NCI-H1092 (cell line): ENCODE measurements at regions not wholly inside any gene's neighbourhood (a gene's known extent, or its start where the extent isn't known, plus 50 kb on each side); places are given as distances from the start of the nearest gene placed in this dataset.

ENCODE experiments used
- DNase-seq: peaks from one replicate; lab custom pipeline; 2025; lab: John Stamatoyannopoulos, UW

DNA sequence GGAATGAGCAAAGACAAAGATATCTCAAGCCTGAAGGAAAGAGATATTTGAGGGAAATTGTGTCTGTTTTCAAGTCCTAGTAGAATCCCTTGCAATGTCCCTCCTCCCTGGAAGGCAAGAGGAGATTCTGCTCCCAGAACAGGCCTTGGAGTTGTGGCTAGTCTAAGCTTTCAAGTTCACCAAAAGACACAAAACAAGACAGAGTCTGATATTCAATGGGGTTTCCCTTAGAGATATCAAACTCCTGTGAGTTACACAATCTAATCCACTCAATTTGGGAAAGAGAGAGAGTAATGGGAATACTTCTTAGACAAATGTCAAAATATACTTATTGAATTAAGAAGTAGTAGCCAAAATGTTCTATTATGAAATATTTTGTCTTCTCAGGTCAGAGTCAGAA, 162.8 kb upstream of the ADAMTS5 start:
- no peak for DNase-seq

DNA sequence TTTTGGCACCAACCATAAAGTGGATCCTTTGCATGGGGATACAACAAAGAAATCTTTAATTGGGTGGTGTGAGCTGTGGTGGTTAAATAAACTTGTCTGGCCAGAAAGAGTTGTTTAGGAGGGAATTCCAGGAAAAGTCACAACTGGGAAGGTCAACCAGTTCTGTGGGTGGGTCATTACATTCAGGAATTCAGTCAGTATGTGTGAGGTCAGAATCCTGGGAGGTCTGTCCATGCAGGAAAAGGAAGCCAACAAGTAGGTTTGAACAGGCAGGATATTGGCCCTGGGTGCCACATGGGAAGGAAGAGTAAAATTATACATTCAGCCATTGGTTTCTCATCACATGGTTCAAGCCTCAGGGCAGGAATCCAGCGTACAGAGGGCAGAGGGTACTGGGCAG, 162.3 kb upstream of the ADAMTS5 start:
- DNase-seq: no peak

GRCh38 chr21:27126140-27126539, 159.3 kb upstream of the ADAMTS5 start:
- no peak for DNase-seq

GRCh38 chr21:27122686-27123085, 155.8 kb upstream of the ADAMTS5 start:
- DNase-seq: no peak

DNA sequence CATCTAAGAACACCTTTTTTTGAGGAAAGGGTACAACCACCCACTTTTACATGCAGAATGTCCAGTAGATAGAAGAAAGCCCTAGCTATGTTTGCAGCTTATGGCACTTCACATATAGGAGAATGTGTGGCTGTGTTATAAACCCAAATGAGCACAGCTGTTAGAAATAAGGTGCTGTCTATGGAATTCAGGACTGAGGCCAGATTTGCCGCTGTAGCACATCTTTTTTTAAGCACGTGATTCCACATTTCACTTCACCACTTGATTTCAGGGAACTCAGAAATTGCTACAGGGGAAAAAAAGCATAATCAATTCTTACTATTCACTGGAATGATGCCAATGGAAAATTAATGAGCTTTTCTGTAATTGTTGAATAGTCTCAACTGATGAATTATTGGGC, 147.2 kb upstream of the ADAMTS5 start:
- no peak for DNase-seq

GRCh38 chr21:27112186-27112585, 145.3 kb upstream of the ADAMTS5 start:
- DNase-seq: no peak

DNA sequence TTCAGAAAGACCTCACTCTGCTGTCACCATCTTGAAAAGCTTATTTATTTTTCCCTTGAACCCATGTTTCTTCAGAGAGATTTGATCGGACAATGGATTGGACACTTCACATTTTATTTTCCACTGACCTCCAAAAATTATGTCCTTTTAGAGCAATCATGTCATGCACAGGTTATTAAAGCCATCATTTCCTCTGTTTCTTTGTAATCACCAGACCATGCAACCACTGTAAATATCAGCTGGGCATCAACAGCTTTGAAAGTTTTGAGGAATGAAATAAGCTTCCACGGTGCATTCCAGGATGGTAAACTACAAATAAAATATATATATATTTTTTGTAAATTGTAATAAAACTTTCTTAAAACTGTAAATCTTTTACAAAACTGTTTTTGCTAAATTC, 144.1 kb upstream of the ADAMTS5 start:
- no peak for DNase-seq

DNA sequence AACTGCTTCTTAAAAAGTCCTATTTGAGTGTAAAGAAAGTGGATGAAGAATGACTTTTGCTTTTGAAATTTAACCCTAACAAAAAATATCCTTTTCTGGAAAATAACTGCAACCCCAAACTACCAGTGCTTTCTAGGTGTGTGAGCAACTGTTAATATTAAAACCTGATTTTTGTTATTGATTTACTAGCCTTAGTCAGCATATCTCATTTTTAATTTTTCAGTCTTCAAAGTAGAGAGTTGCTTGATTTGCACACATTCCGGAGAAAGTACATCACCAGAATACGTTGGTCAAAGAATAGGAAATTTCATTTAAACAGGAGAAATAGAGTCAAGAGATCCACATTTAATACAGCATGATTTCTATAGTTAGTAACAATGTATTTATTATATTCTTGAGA, 141.8 kb upstream of the ADAMTS5 start:
- no peak for DNase-seq

DNA sequence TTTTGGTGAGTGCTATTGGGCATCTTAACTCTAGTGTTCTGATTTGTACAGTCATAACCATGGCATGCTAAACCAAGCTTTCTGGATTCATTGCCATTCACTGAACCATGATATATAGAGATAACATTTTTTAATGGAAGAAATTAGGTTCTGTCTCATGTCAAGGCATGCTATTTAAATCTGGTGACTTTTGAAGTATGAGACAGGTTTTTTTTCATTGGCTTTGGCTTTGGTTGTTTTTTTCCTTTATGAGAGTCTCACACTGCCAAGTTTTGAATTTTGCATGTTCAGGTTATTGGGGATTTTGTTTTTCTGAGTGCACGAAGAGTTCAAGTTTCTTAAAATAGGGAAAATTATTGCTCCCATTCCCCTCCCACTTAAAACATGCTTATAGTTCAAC, 141.3 kb upstream of the ADAMTS5 start:
- no peak for DNase-seq

DNA sequence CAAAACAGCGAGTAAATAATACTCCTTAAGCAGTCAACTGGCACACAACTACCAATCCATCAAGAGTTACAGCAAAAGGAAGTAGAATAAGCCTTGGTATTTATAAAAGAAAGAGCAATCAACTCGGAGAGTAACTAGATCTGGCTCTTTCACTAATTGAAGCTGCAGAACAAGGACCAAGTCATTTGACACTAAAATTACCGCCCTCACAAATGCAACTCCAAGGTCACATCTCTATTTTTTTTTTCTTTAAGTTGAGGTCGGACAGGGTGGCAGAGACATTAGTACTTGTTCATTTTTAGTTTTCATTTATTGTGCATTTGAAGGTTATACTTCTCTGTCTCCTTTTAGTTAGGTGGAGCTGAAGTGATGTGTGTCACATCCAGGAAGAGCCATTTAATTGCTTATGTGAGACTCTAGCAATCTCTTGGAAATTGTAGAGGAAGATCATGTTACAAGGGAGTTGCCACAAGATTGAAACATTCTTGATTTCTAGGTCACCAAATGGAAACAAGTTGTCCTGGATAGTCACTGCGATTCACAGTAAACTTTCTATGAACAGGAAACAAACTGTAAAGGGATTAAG, 138.1 kb upstream of the ADAMTS5 start:
- no peak for DNase-seq

DNA sequence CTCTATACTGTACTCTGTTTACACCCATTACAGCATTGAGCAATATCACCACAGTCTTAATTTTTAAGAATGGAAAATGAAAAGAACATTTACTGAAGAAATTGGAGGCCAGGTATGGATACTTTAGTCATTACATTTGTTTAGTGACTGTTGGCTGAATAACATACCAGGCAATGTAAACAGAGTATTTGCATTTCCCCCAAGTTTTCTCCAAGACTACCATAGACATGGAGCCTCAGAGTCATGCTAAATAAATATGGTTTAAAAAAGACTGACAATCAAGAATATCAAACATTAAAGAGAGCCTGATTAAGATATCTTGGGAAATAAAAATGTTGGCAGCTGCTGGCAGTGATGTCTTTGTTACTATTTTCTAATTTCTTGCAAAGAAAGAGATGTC, 136.9 kb upstream of the ADAMTS5 start:
- no peak for DNase-seq

GRCh38 chr21:27101523-27101922, 134.6 kb upstream of the ADAMTS5 start:
- DNase-seq: no peak

- no peak for DNase-seq
Measured at GRCh38 chr21:27094184-27094948, 127.5 kb upstream of the ADAMTS5 start.

DNA sequence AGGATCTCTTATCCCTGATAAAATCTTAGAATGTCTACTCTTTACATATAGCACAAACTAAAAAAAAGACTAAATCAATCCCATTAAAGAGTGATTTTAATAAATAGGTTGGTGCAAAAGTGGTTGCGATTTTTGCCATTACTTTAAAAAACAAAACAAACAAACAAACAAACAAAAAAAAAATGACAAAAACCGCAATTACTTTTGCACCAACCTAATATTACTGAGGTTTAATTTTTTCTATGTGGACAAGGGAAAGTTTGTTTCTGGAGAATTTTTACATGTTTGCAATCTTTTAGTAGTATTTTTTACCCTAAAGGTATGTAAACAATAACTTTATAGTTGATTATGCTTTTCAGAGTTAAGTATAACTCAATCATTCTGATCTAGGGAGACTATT, 119.7 kb upstream of the ADAMTS5 start:
- no peak for DNase-seq

GRCh38 chr21:27086186-27086585, 119.3 kb upstream of the ADAMTS5 start:
- DNase-seq: no peak

DNA sequence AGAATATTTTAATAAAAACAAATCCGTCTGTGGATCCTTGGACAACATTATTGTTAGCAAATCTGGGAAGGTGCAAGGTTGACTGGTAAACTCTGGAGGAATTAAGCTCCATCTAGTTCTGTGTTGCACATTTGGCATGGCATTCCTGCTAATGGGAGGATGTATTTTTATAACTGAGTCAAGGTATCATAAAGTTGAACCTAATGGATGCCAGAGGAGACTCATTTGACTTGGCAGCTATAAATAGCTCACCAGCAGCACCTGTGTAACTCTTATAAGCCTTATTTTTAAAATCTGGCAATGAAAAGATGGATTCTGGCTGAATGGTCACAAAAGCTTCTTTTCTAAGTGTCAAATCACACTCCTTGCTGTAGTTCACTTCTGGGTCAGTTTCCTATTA, 118.5 kb upstream of the ADAMTS5 start:
- DNase-seq: no peak

DNA sequence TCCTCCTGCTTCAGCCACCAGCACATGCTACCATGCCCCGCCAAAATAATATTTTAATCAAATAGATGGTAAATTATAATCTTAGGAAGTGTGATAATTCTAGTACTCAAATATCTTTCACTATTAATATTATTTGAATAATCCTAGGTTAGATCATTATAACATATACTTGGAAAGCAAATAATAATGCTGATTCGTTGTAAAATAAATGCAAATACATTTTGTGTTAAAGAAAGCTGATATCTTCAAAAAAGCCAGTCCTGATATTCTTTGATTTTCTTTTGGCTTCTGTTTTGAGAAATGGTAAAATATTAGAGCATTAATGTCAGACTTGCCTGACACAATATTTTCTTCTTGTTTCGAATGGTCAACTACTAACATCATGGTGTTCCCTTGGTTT, 116.3 kb upstream of the ADAMTS5 start:
- no peak for DNase-seq

GRCh38 chr21:27082431-27083010, 115.6 kb upstream of the ADAMTS5 start:
- no peak for DNase-seq

- DNase-seq: no peak
Measured at GRCh38 chr21:27079636-27080240, 112.8 kb upstream of the ADAMTS5 start.

- no peak for DNase-seq
Measured at GRCh38 chr21:27078915-27079314, 112.0 kb upstream of the ADAMTS5 start.

DNA sequence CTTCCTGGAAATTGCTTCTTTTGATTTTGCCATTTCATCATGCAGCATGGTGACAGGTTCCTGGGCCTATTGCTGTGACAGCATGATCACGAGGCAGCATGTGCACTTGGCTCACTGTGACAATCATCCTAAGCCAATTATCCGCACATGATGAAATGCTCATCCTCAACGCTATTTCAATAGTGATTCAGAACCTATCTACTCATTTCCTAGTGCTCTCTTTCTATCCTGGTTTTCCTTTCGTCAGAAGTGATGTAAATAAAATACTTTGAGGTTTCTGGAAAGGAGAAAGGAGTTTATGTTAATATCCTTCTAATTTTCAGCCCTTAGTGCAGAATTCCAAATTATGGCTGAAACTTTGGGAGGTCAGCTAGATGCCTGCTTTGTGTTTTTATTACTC, 110.6 kb upstream of the ADAMTS5 start:
- DNase-seq: no peak

DNA sequence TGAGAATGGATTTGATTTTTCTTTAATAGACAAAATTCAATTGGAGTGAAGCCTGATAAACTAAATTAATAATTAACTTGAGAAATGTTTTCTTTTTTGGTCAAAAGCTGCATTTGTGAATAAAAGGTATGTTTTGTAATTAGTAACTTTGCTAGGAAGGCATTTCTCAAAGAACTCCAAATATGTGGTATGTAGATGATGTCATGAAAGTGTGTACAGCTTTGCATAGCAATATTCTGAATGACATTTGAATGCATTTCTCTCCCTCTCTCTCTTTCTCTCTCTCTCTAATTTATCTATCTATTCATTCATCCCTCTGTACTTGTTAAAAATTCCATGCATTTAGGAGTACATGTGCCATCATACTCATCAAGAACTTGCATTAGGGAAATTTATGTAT, 109.1 kb upstream of the ADAMTS5 start:
- no peak for DNase-seq
